MG63 (cell line): ENCODE measurements at regions not wholly inside any gene's neighbourhood (a gene's known extent, or its start where the extent isn't known, plus 50 kb on each side); places are given as distances from the start of the nearest gene placed in this dataset.

Source experiments
- DNase-seq: peaks from one replicate; pipeline ENCODE4 v3.0.0-alpha.2; 2020
- H3K27me3 ChIP-seq: fragments of 250-450 bp; sonication (Bioruptor Pico); 2 replicates; pipeline ENCODE4 v1.5.1; 2020; ENCODE audit warnings: mild to moderate bottlenecking, moderate library complexity
- H3K36me3 ChIP-seq: fragments of 250-450 bp; sonication (Bioruptor Pico); 2 replicates; pipeline ENCODE4 v1.5.1; 2020; ENCODE audit warnings: mild to moderate bottlenecking, moderate library complexity
- H3K4me3 ChIP-seq: fragments of 250-450 bp; sonication (Bioruptor Pico); 2 replicates; pipeline ENCODE4 v1.5.1; 2020; ENCODE audit warnings: mild to moderate bottlenecking, moderate library complexity
- H3K9me3 ChIP-seq: fragments of 250-450 bp; sonication (Bioruptor Pico); 2 replicates; pipeline ENCODE4 v1.5.1; 2020; ENCODE audit warnings: mild to moderate bottlenecking, moderate library complexity

GRCh38 chr7:115883629-115884028 is 146.9 kb downstream of the TFEC start:
- no peak for DNase-seq
- no peaks in the 10 kb centered on the region for H3K9me3 ChIP-seq

GRCh38 chr7:115881476-115881875 is 149.1 kb downstream of the TFEC start:
- Histone ChIP-seq H3K36me3 (no peaks in the 10 kb centered on the region), H3K9me3 (no peaks in the 10 kb centered on the region), H3K27me3 (no peaks in the 10 kb centered on the region), H3K4me3 (no peak overlapping the region)
- DNase-seq: no peak

More at GRCh38 chr7:115883629-115884028, 146.9 kb downstream of the TFEC start:
- Histone ChIP-seq H3K27me3 (no peaks in the 10 kb centered on the region), H3K4me3 (no peak overlapping the region), H3K36me3 (no peaks in the 10 kb centered on the region)

GRCh38 chr7:115879171-115879570 is 151.4 kb downstream of the TFEC start:
- Histone ChIP-seq H3K36me3 (no peaks in the 10 kb centered on the region), H3K4me3 (no peak overlapping the region), H3K27me3 (no peaks in the 10 kb centered on the region), H3K9me3 (no peaks in the 10 kb centered on the region)
- no peak for DNase-seq

- Histone ChIP-seq H3K36me3 (no peaks in the 10 kb centered on the region), H3K27me3 (no peaks in the 10 kb centered on the region), H3K4me3 (no peak overlapping the region), H3K9me3 (no peaks in the 10 kb centered on the region)
- DNase-seq: no peak
These were observed 160.8 kb downstream of the TFEC start for GRCh38 chr7:115869801-115870200.

- Histone ChIP-seq H3K4me3 (no peak overlapping the region), H3K9me3 (no peaks in the 10 kb centered on the region), H3K27me3 (no peaks in the 10 kb centered on the region), H3K36me3 (no peaks in the 10 kb centered on the region)
- no peak for DNase-seq
These were observed 161.4 kb downstream of the TFEC start for GRCh38 chr7:115869190-115869589.

GRCh38 chr7:115868369-115868768 is 162.2 kb downstream of the TFEC start:
- Histone ChIP-seq H3K4me3 (no peak overlapping the region), H3K36me3 (no peaks in the 10 kb centered on the region), H3K9me3 (no peaks in the 10 kb centered on the region), H3K27me3 (no peaks in the 10 kb centered on the region)
- no peak for DNase-seq

- DNase-seq: no peak
- H3K4me3 ChIP-seq: no peak overlapping the region
- no peaks in the 10 kb centered on the region for H3K27me3 ChIP-seq
- H3K9me3 ChIP-seq: no peaks in the 10 kb centered on the region
- no peaks in the 10 kb centered on the region for H3K36me3 ChIP-seq
These were observed 166.5 kb downstream of the TFEC start for GRCh38 chr7:115864082-115864481.

GRCh38 chr7:115851291-115851690 is 179.3 kb downstream of the TFEC start:
- H3K36me3 ChIP-seq: no peaks in the 10 kb centered on the region
- H3K4me3 ChIP-seq: no peak overlapping the region
- no peaks in the 10 kb centered on the region for H3K9me3 ChIP-seq
- no peaks in the 10 kb centered on the region for H3K27me3 ChIP-seq
- no peak for DNase-seq

GRCh38 chr7:115850774-115851173 is 179.8 kb downstream of the TFEC start:
- Histone ChIP-seq H3K4me3 (no peak overlapping the region), H3K9me3 (no peaks in the 10 kb centered on the region), H3K36me3 (no peaks in the 10 kb centered on the region), H3K27me3 (no peaks in the 10 kb centered on the region)
- no peak for DNase-seq

- no peak overlapping the region for H3K4me3 ChIP-seq
- H3K36me3 ChIP-seq: no peaks in the 10 kb centered on the region
- no peak for DNase-seq
- H3K9me3 ChIP-seq: no peaks in the 10 kb centered on the region
- H3K27me3 ChIP-seq: no peaks in the 10 kb centered on the region
These were observed 185.7 kb downstream of the TFEC start for GRCh38 chr7:115844857-115845256.

- Histone ChIP-seq H3K9me3 (no peaks in the 10 kb centered on the region), H3K4me3 (no peak overlapping the region), H3K27me3 (no peaks in the 10 kb centered on the region), H3K36me3 (no peaks in the 10 kb centered on the region)
- no peak for DNase-seq
These were observed 189.9 kb downstream of the TFEC start for GRCh38 chr7:115840702-115841101.

- Histone ChIP-seq H3K27me3 (no peaks in the 10 kb centered on the region), H3K4me3 (no peak overlapping the region), H3K9me3 (no peaks in the 10 kb centered on the region), H3K36me3 (no peaks in the 10 kb centered on the region)
- DNase-seq: no peak
These were observed 191.7 kb downstream of the TFEC start for GRCh38 chr7:115838829-115839228.

- H3K27me3 ChIP-seq: no peaks in the 10 kb centered on the region
- no peak for DNase-seq
- H3K36me3 ChIP-seq: no peaks in the 10 kb centered on the region
- no peaks in the 10 kb centered on the region for H3K9me3 ChIP-seq
- H3K4me3 ChIP-seq: no peak overlapping the region
These were observed 199.2 kb downstream of the TFEC start for GRCh38 chr7:115831371-115831770.

- no peaks in the 10 kb centered on the region for H3K36me3 ChIP-seq
- no peak for DNase-seq
- no peaks in the 10 kb centered on the region for H3K27me3 ChIP-seq
- no peaks in the 10 kb centered on the region for H3K9me3 ChIP-seq
- no peak overlapping the region for H3K4me3 ChIP-seq
These were observed 203.1 kb downstream of the TFEC start for GRCh38 chr7:115827305-115828045.

- Histone ChIP-seq H3K9me3 (no peaks in the 10 kb centered on the region), H3K27me3 (no peaks in the 10 kb centered on the region), H3K36me3 (no peaks in the 10 kb centered on the region), H3K4me3 (no peak overlapping the region)
- DNase-seq: no peak
These were observed 205.0 kb downstream of the TFEC start for GRCh38 chr7:115825456-115826115.

GRCh38 chr7:115822801-115823200 is 207.8 kb downstream of the TFEC start:
- DNase-seq: no peak
- Histone ChIP-seq H3K36me3 (no peaks in the 10 kb centered on the region), H3K4me3 (no peak overlapping the region), H3K27me3 (no peaks in the 10 kb centered on the region), H3K9me3 (no peaks in the 10 kb centered on the region)

GRCh38 chr7:115822380-115822779 is 208.2 kb downstream of the TFEC start:
- H3K27me3 ChIP-seq: no peaks in the 10 kb centered on the region
- H3K9me3 ChIP-seq: no peaks in the 10 kb centered on the region
- H3K4me3 ChIP-seq: no peak overlapping the region
- DNase-seq: no peak
- H3K36me3 ChIP-seq: no peaks in the 10 kb centered on the region

- H3K36me3 ChIP-seq: no peaks in the 10 kb centered on the region
- no peaks in the 10 kb centered on the region for H3K27me3 ChIP-seq
- H3K9me3 ChIP-seq: no peaks in the 10 kb centered on the region
- DNase-seq: no peak
- no peak overlapping the region for H3K4me3 ChIP-seq
These were observed 214.1 kb downstream of the TFEC start for GRCh38 chr7:115816318-115816974.
